IMR-90 (cell line): ENCODE measurements at regions not wholly inside any gene's neighbourhood (a gene's known extent, or its start where the extent isn't known, plus 50 kb on each side); places are given as distances from the start of the nearest gene placed in this dataset.
A peak's percentile ranks its signal among the peaks of the same experiment; 100 is the strongest.

Source experiments
- ATAC-seq: fragments of 200-7000 bp; cut with Tn5 transposase; 2 replicates; pipeline ENCODE4 v1.9.1; 2020; ENCODE audit warnings: low read depth, mild to moderate bottlenecking, moderate library complexity
- BruUV-seq: library from RNA; stranded (reverse); fragments of 400-500 nt; replicated peaks from 2 replicates; lab custom pipeline; 2021; lab: Mats Ljungman, UMichigan
- CTCF ChIA-PET: fragments of 300-600 bp; formaldehyde crosslinking; extraction: SDS; loops from one replicate; lab custom pipeline; 2021; ENCODE audit warnings: antibody characterized with exemption; lab: Yijun Ruan, JAX
- POLR2A ChIA-PET: fragments of 300-600 bp; sonication (Branson Sonifier 250); formaldehyde crosslinking; loops from one replicate; lab custom pipeline; 2022; ENCODE audit warnings: antibody characterized with exemption; ENCODE audit not compliant: unreplicated experiment; lab: Charles Lee
- DNase-seq: peaks from one replicate; pipeline ENCODE4 v3.0.0; 2013
- H2AFZ ChIP-seq: replicated peaks from 2 replicates; pipeline ENCODE3; 2013; ENCODE audit warnings: low read length, mild to moderate bottlenecking; ENCODE audit not compliant: poor library complexity
- H2AK5ac ChIP-seq: 2 replicates; pipeline ENCODE4 v1.6.1; 2013; ENCODE audit warnings: low read depth, low read length, inconsistent platforms
- H2AK9ac ChIP-seq: replicated peaks from 2 replicates; pipeline ENCODE3; 2013; ENCODE audit warnings: mild to moderate bottlenecking, low read depth, low read length, moderate library complexity; ENCODE audit not compliant: poor library complexity
- H2BK120ac ChIP-seq: 2 replicates; pipeline ENCODE4 v1.6.1; 2013; ENCODE audit warnings: low read depth, low read length, inconsistent platforms
- H2BK15ac ChIP-seq: 3 replicates; pipeline ENCODE4 v1.6.1; 2013; ENCODE audit warnings: low read depth, low read length, inconsistent platforms
- H2BK20ac ChIP-seq: 2 replicates; pipeline ENCODE4 v1.6.1; 2013; ENCODE audit warnings: low read depth, mild to moderate bottlenecking, inconsistent platforms, low read length, moderate library complexity
- H2BK5ac ChIP-seq: 2 replicates; pipeline ENCODE4 v1.6.1; 2013; ENCODE audit warnings: mild to moderate bottlenecking, low read depth, low read length, inconsistent platforms; ENCODE audit not compliant: poor library complexity, severe bottlenecking
- H3K14ac ChIP-seq: replicated peaks from 2 replicates; pipeline ENCODE4 v1.6.1; 2013; ENCODE audit warnings: low read depth, low read length, inconsistent platforms
- H3K18ac ChIP-seq: 2 replicates; pipeline ENCODE4 v1.6.1; 2013; ENCODE audit warnings: low read depth, low read length, control low read depth
- H3K23ac ChIP-seq: 2 replicates; pipeline ENCODE4 v1.6.1; 2013; ENCODE audit warnings: low read depth, low read length, inconsistent platforms
- H3K27ac ChIP-seq: 2 replicates; pipeline ENCODE4 v1.5.1; 2013; ENCODE audit warnings: mild to moderate bottlenecking, control low read depth, low read length; ENCODE audit not compliant: insufficient read depth
- H3K27me3 ChIP-seq: 2 replicates; pipeline ENCODE4 v1.6.1; 2013; ENCODE audit warnings: low read length; ENCODE audit not compliant: control insufficient read depth, insufficient read depth
- H3K36me3 ChIP-seq: 2 replicates; pipeline ENCODE4 v1.6.1; 2013; ENCODE audit warnings: low read length, mixed read lengths; ENCODE audit not compliant: control insufficient read depth, insufficient read depth
- H3K4ac ChIP-seq: 2 replicates; pipeline ENCODE4 v1.6.1; 2013; ENCODE audit warnings: low read depth, low read length, inconsistent platforms
- H3K4me1 ChIP-seq: 2 replicates; pipeline ENCODE4 v1.6.1; 2013; ENCODE audit warnings: low read length, mixed read lengths; ENCODE audit not compliant: control insufficient read depth, insufficient read depth
- H3K4me2 ChIP-seq: 2 replicates; pipeline ENCODE4 v1.6.1; 2013; ENCODE audit warnings: low read depth, mild to moderate bottlenecking, control low read depth, low read length, moderate library complexity
- H3K4me3 ChIP-seq: 2 replicates; pipeline ENCODE4 v1.5.1; 2013; ENCODE audit warnings: low read depth, mild to moderate bottlenecking, control low read depth, low read length, moderate library complexity; ENCODE audit not compliant: insufficient read depth
- H3K56ac ChIP-seq: 2 replicates; pipeline ENCODE4 v1.6.1; 2013; ENCODE audit warnings: low read length, inconsistent platforms; ENCODE audit not compliant: insufficient read depth; ENCODE audit errors: extremely low read depth
- H3K79me1 ChIP-seq, 2 experiments: 2 replicates each; pipeline ENCODE4 v1.6.1; 2013; ENCODE audit warnings: low read length in 2 of 2, inconsistent platforms in 1 of 2, low read depth in 1 of 2
- H3K9ac ChIP-seq: 2 replicates; pipeline ENCODE4 v1.6.1; 2013; ENCODE audit warnings: low read depth, low read length, control low read depth
- H3K9me1 ChIP-seq: 2 replicates; pipeline ENCODE4 v1.6.1; 2013; ENCODE audit warnings: low read length, inconsistent platforms; ENCODE audit not compliant: insufficient read depth
- H3K9me3 ChIP-seq: 2 replicates; pipeline ENCODE4 v1.6.1; 2013; ENCODE audit warnings: low read length; ENCODE audit not compliant: control insufficient read depth, insufficient read depth
- H4K20me1 ChIP-seq: 2 replicates; pipeline ENCODE4 v1.6.1; 2013; ENCODE audit warnings: low read length, inconsistent platforms; ENCODE audit not compliant: insufficient read depth
- H4K5ac ChIP-seq: 2 replicates; pipeline ENCODE4 v1.6.1; 2013; ENCODE audit warnings: mild to moderate bottlenecking, low read depth, low read length, control low read depth
- H4K8ac ChIP-seq, 2 experiments: 2 replicates each; pipeline ENCODE4 v1.6.1; 2013; ENCODE audit warnings: low read depth in 2 of 2, low read length in 2 of 2, control low read depth in 1 of 2, inconsistent platforms in 1 of 2
- H4K91ac ChIP-seq: 2 replicates; pipeline ENCODE4 v1.6.1; 2013; ENCODE audit warnings: low read depth, low read length, inconsistent platforms; ENCODE audit not compliant: insufficient read depth
- BHLHE40 ChIP-seq: fragments of 150-350 bp; IDR thresholded peaks from 2 replicates; pipeline ENCODE4 v1.6.1; 2016; ENCODE audit warnings: mild to moderate bottlenecking, low read depth, low read length
- CEBPB ChIP-seq: IDR thresholded peaks from 2 replicates; pipeline ENCODE4 v1.6.1; 2012; ENCODE audit warnings: low read depth, low read length, improper control_type of control experiment
- FOS ChIP-seq: fragments of 150-350 bp; IDR thresholded peaks from 2 replicates; pipeline ENCODE4 v1.6.1; 2016; ENCODE audit warnings: low read depth, low read length
- MAFK ChIP-seq: IDR thresholded peaks from 2 replicates; pipeline ENCODE4 v1.6.1; 2012; ENCODE audit warnings: low read depth, low read length, improper control_type of control experiment
- MAZ ChIP-seq: IDR thresholded peaks from 2 replicates; pipeline ENCODE4 v1.6.1; 2012; ENCODE audit warnings: low read depth, mild to moderate bottlenecking, low read length, improper control_type of control experiment, moderate library complexity, borderline replicate concordance
- MXI1 ChIP-seq: IDR thresholded peaks from 2 replicates; pipeline ENCODE4 v1.6.1; 2012; ENCODE audit warnings: low read depth, mild to moderate bottlenecking, low read length, moderate library complexity, borderline replicate concordance
- NFE2L2 ChIP-seq: fragments of 150-350 bp; IDR thresholded peaks from 2 replicates; pipeline ENCODE4 v1.6.1; 2016; ENCODE audit warnings: low read depth, mild to moderate bottlenecking, low read length
- POLR2A ChIP-seq: IDR thresholded peaks from 2 replicates; pipeline ENCODE4 v1.6.1; 2012; ENCODE audit warnings: mild to moderate bottlenecking, low read depth, low read length
- RAD21 ChIP-seq: IDR thresholded peaks from 2 replicates; pipeline ENCODE4 v1.6.1; 2012; ENCODE audit warnings: low read length, improper control_type of control experiment
- RFX5 ChIP-seq: IDR thresholded peaks from 2 replicates; pipeline ENCODE4 v1.8.0; 2012; ENCODE audit warnings: low read depth, mild to moderate bottlenecking, low read length, moderate library complexity
- SMC3 ChIP-seq: fragments of 150-350 bp; IDR thresholded peaks from 2 replicates; pipeline ENCODE4 v1.6.1; 2016; ENCODE audit warnings: low read depth, mild to moderate bottlenecking, antibody characterized with exemption, low read length, moderate library complexity
- WGBS, 2 experiments: methylation state at CpG; one replicate each; pipeline versions ENCODE4 v1.1.5 to v1.1.7; 2013; ENCODE audit warnings: missing lambda C conversion rate in 2 of 2; ENCODE audit not compliant: insufficient read length in 1 of 2; ENCODE audit errors: extremely low coverage in 2 of 2; 5-methylcytosine and 5-hydroxymethylcytosine counted together
- dilution Hi-C: fragments of 300-500 bp; cut with HindIII; formaldehyde crosslinking; loops from one replicate; pipeline ENCODE4 v1.14.3; 2018; ENCODE audit warnings: low sequenced_read_pairs; ENCODE audit not compliant: unreplicated experiment
- in situ Hi-C: fragments of 300-500 bp; cut with MboI; formaldehyde crosslinking; loops from 3 replicates; pipeline ENCODE4 v1.14.3; 2019; ENCODE audit warnings: low sequenced_read_pairs, inconsistent platforms, mixed read lengths
- intact Hi-C: fragments of 100-400 bp; cut with micrococcal nuclease; formaldehyde crosslinking; loops from 2 replicates; pipeline ENCODE4 v1.10.0; 2022
- TF ChIP-seq, protein P1 (sequence below): fragments of 150-350 bp; IDR thresholded peaks from 2 replicates; pipeline ENCODE4 v1.6.1; 2017; ENCODE audit warnings: mild to moderate bottlenecking, antibody characterized with exemption, low read length, low read depth
- TF ChIP-seq, protein P2 (sequence below): fragments of 150-350 bp; IDR thresholded peaks from 2 replicates; pipeline ENCODE4 v1.6.1; 2016; ENCODE audit warnings: low read depth, mild to moderate bottlenecking, low read length, moderate library complexity, borderline replicate concordance
- TF ChIP-seq, protein P3 (sequence below): conservative IDR thresholded peaks from 2 replicates; pipeline ENCODE4 v1.5.1; 2012; ENCODE audit warnings: mild to moderate bottlenecking, low read depth, low read length, improper control_type of control experiment

DNA sequence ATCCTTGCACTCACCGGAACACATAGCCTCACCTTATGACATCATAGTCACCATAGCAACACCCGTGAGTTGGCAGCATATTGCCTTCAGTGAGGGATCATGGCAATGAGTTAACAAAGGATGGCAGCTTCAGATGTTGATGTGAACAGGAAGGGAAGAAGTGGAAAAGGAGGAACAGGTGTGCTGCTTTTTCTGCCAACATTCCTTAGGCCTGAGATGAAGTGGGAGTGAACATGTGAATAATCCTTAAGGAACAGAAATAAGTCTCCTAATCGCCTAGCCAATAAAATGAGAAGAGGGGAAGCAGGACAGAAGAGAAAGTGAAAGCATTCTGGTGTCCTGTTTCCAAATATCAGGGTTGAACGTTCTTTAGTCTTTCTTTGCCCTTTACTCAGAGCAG lies 360.0 kb downstream of the BRINP1 start:
- no peak overlapping the region for H3K9ac ChIP-seq

More for the DNA sequence above, 360.0 kb downstream of the BRINP1 start:
- intact Hi-C loops (no loop called here), dilution Hi-C loops (no loop called here), in situ Hi-C loops (no loop called here)
- Histone ChIP-seq H3K36me3 (no peaks in the 10 kb centered on the region), H4K20me1 (no peaks in the 10 kb centered on the region), H3K79me1 (no peaks in the 10 kb centered on the region), H4K91ac (no peak overlapping the region), H3K4me1 (no peaks in the 10 kb centered on the region), H2AFZ (no peak overlapping the region), H3K23ac (no peak overlapping the region), H2BK20ac (no peak overlapping the region), H2BK15ac (no peak overlapping the region), H2AK5ac (no peak overlapping the region), H2AK9ac (peak overlapping the region; percentile 65), H4K8ac (no peak overlapping the region), H3K56ac (no peak overlapping the region), H3K9me1 (no peaks in the 10 kb centered on the region), H3K27ac (no peak overlapping the region), H3K9me3 (peaks cover 6% of the 10 kb centered on the region), H3K27me3 (no peaks in the 10 kb centered on the region), H2BK5ac (no peak overlapping the region), H3K14ac (no peak overlapping the region), H3K4me3 (no peak overlapping the region), H2BK120ac (no peak overlapping the region), H3K4me2 (no peak overlapping the region), H3K4ac (no peak overlapping the region), H4K5ac (no peak overlapping the region), H3K18ac (no peak overlapping the region)
- no peak for TF ChIP-seq POLR2A
- no peak for TF ChIP-seq MAZ
- TF ChIP-seq FOS, result no peak
- TF ChIP-seq, protein P1, sequence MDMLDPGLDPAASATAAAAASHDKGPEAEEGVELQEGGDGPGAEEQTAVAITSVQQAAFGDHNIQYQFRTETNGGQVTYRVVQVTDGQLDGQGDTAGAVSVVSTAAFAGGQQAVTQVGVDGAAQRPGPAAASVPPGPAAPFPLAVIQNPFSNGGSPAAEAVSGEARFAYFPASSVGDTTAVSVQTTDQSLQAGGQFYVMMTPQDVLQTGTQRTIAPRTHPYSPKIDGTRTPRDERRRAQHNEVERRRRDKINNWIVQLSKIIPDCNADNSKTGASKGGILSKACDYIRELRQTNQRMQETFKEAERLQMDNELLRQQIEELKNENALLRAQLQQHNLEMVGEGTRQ, result no peak
- TF ChIP-seq, protein P2, sequence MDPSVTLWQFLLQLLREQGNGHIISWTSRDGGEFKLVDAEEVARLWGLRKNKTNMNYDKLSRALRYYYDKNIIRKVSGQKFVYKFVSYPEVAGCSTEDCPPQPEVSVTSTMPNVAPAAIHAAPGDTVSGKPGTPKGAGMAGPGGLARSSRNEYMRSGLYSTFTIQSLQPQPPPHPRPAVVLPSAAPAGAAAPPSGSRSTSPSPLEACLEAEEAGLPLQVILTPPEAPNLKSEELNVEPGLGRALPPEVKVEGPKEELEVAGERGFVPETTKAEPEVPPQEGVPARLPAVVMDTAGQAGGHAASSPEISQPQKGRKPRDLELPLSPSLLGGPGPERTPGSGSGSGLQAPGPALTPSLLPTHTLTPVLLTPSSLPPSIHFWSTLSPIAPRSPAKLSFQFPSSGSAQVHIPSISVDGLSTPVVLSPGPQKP, result no peak
- TF ChIP-seq BHLHE40, result no peak
- no peak for TF ChIP-seq CEBPB
- TF ChIP-seq RAD21, result no peak
- no peak for TF ChIP-seq RFX5
- TF ChIP-seq MXI1, result no peak
- no peak for TF ChIP-seq MAFK
- no peak for TF ChIP-seq SMC3
- no peak for TF ChIP-seq NFE2L2
- TF ChIP-seq, protein P3, sequence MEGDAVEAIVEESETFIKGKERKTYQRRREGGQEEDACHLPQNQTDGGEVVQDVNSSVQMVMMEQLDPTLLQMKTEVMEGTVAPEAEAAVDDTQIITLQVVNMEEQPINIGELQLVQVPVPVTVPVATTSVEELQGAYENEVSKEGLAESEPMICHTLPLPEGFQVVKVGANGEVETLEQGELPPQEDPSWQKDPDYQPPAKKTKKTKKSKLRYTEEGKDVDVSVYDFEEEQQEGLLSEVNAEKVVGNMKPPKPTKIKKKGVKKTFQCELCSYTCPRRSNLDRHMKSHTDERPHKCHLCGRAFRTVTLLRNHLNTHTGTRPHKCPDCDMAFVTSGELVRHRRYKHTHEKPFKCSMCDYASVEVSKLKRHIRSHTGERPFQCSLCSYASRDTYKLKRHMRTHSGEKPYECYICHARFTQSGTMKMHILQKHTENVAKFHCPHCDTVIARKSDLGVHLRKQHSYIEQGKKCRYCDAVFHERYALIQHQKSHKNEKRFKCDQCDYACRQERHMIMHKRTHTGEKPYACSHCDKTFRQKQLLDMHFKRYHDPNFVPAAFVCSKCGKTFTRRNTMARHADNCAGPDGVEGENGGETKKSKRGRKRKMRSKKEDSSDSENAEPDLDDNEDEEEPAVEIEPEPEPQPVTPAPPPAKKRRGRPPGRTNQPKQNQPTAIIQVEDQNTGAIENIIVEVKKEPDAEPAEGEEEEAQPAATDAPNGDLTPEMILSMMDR, result no peak
- no CpG with 5 or more reads among the region's 4 CpGs for WGBS, 2 experiments
- ATAC-seq, result no peak
- BruUV-seq, result no TSS peak
- ChIA-PET POLR2A (no interaction called here), CTCF (no interaction called here)
- no peak for DNase-seq
